Retina (tissue), 1 donor: ENCODE measurements at regions not wholly inside any gene's neighbourhood (a gene's known extent, or its start where the extent isn't known, plus 50 kb on each side); places are given as distances from the start of the nearest gene placed in this dataset.
"Not testable (repeated sequence)": the region's sequence is repeated elsewhere in the genome, so short reads cannot be mapped to it uniquely, and the experiment has no call there.

Source experiments
- DNase-seq: peaks from one replicate; pipeline ENCODE4 v3.0.0-alpha.2; 2016

DNA sequence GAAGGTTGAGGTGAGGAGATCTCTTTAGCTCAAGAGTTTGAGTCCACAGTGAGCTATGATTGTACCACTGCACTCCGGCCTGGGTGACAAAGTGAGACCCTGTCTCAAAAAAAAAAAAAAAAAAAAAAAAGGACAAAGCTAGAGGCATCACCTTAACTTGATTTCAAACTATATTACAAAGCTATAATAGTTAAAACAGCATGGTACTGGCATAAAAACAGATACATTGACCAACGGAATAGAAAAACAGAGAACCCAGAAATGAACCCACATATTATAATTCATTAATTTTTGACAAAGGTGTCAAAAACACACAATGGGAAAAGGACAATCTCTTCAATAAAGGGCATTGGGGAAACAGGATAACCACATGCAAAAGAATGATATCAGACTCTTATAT lies 50.8 kb upstream of the MBOAT1 start:
- no peak for DNase-seq

DNA sequence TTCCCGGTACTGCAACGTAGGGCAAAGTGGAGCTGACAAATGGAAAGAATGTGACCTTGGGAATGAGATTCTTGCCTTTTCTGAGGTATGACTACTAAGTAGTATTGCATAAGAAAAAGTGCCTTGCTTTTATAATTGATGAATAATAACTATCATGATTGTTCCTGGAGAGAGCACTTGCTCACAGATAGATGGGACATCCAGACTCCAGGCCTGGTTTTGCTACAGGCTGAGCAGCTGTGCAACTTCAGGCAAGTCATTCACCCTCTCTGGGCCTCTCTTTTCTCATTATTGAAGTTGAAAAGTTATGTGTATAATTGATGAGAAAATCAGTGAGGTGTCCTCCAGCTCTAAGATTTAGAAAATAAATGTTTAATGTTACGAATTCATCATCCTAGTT lies 53.6 kb upstream of the MBOAT1 start:
- DNase-seq, result no peak

GRCh38 chr6:20266851-20267608 lies 54.8 kb upstream of the MBOAT1 start:
- no peak for DNase-seq

DNA sequence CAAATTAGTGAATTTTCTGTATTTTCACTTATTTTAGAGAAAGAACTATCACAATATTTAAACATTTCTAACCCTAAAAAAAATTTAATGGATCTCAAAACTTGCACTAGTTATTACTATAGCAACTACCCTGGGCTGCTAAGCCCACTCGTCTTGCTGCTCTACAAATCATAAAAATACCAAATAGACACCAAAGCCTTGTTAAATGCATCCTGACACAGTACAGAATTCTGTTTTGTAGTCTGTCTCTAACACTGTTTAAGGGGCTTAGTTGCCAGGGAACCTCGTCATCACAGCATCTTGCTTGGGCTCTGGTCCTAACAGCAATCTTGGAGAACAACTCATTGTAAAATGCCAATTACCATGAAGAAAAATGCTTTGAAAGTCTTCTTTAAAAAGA lies 56.9 kb upstream of the MBOAT1 start:
- no peak for DNase-seq

DNA sequence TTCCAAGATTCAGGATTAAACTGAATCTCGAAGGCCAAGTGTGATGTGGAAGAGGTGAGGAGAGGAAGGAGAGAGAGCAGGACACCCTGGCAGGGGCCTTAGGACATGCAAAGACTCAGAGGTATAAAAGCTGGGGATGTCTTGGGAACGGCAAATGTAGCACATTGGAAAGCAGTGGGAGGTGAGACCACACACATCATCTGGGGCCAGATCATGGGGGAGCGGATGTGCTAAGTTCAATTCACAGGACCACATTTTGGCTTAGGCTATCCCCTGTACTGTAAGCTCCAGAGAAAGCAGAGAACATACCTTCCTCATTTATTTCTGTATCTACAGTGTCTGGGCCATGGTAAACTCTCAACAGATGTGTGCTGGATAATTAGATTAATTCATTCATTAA lies 59.5 kb upstream of the MBOAT1 start:
- no peak for DNase-seq

DNA sequence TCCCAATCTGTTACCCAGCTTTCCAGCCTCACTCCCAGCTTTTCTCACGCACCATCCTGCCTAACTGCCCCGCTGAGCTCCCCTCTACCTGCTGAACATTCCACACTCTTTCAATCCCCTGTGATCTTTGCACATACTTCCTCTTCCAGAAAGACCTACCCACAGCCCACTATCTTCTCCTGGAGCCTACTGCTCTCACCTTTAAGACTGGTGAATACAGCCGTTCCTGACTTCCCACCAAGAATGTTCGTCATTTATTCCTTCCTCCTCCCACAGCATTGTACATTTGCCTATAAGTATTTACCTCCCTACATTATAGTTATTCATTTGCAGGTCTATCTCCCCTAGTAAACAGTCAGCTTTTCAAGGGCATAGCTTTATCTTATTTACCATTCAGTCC lies 61.9 kb upstream of the MBOAT1 start:
- DNase-seq, result no peak

DNA sequence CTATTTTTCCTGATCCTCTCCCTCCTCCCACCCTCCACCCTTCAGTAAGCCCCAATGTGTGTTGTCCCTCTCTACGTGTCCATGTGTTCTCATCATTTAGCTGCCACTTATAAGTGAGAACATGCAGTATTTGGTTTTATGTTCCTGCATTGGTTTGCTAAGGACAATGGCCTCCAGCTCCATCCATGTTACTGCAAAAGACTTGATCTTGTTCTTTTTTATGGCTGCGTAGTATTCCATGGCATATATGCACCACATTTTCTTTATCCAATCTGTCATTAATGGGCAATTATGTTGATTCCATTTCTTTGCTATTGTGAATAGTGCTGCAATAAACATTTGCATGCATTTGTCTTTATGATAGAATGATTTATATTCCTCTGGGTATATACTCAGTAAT lies 63.6 kb upstream of the MBOAT1 start:
- DNase-seq, result not testable (repeated sequence)

DNA sequence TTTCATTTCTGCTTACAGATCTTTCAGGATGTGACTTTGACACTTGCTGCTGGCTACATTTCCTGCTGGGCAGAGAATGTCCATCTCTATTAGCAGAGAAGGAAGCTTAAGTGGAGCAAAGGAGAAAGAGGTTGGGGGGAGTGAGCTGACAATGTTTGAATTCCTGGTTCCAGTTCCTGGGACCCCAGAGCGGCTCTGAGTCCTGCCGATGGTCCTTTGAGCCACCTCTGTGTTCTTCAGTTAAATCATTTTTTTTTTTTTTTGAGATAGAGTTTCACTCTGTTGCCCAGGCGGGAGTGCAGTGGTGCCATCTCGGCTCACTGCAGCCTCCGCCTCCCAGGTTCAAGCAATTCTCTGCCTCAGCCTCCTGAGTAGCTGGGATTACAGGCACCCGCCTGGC lies 65.5 kb upstream of the MBOAT1 start:
- not testable (repeated sequence) for DNase-seq

GRCh38 chr6:20279051-20279450 lies 66.8 kb upstream of the MBOAT1 start:
- no peak for DNase-seq

DNA sequence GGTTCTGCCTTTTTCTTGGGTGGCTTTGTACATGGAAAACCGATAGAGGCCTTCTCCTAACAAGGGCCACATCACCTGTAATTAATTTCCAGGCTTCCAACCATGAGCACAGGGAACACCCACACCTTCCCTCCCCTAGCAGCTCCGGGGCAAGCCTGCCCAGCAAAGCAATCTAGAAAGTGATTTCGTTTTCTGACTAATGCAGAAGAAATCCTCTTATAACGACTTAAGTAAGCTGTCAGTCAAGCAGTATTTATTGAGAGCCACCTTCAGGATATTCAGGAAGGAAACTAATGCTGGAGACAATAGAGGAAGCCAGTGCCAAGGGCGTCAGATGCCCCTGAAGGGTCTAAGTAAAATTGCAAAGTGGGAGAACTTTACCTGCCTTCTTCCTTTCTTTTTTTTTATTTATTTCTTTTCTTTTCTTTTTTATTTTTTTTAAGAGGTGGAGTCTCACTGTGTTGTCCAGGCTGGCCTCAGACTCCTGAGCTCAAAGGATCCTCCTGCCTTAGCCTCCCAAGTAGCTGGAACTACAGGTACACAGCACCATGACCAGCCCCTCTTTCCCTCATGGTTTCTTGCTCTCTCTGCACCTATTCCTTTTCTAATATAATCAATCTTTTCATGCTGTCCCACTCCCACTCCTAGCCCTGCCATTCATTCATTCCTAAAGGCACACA lies 67.5 kb upstream of the MBOAT1 start:
- no peak for DNase-seq

DNA sequence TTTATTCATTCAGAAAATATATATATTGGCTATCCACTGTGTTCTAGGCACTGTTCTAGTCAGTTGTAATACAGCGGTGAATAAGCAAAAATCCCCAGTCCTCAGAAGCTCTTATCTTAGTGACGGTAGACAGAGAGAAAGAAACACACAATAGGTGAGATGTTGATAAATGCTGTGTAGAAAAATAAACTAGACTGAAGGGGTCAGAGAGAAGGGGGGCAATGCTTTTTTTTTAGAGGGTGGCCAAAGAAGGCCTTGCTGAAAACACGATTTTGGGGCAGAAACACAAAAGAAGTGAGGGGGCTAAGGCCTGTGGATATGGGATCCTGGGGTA lies 68.0 kb upstream of the MBOAT1 start:
- no peak for DNase-seq

DNA sequence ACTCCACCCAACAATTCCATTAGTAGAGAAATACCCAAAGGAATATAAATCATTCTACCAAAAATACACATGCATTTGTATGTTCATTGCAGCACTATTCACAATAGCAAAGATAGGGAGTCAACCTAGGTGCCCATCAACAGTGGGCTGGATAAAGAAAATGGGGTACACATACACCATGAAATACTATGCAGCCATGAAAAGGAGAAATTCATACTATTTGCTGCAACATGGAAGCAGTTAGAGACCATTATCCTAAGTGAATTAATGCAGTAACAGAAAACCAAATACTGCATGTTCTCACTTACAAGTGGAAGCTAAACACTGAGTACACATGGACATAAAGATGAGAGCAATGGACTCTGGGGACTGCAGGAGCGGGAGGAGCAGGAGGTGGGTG lies 72.4 kb upstream of the MBOAT1 start:
- DNase-seq, result no peak

DNA sequence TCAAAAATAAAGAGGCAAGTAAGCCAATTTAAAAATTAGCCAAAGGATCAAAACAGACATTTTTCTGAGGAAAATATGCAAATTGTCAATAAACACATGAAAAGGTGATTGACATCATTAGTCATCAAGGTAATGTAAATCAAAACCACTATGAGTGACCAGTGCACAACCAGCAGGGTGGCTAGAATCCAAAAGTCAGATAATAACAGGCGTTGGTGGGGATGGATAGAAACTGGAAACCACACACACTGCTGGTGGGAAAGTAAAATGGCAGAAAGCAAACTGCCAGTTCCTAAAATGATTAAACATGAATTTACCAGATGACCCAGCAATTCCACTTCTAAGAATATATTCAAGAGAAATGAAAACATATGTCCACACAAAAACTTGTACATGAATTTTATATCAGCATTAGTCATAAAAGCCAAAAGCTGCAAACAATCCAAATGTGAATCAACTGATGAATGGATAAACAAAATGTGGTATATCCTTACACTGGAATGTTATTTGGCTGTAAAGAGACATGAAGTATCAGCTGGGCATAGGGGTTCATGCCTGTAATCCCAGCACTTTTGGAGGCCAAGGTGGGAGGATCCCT lies 74.8 kb upstream of the MBOAT1 start:
- DNase-seq, result no peak

DNA sequence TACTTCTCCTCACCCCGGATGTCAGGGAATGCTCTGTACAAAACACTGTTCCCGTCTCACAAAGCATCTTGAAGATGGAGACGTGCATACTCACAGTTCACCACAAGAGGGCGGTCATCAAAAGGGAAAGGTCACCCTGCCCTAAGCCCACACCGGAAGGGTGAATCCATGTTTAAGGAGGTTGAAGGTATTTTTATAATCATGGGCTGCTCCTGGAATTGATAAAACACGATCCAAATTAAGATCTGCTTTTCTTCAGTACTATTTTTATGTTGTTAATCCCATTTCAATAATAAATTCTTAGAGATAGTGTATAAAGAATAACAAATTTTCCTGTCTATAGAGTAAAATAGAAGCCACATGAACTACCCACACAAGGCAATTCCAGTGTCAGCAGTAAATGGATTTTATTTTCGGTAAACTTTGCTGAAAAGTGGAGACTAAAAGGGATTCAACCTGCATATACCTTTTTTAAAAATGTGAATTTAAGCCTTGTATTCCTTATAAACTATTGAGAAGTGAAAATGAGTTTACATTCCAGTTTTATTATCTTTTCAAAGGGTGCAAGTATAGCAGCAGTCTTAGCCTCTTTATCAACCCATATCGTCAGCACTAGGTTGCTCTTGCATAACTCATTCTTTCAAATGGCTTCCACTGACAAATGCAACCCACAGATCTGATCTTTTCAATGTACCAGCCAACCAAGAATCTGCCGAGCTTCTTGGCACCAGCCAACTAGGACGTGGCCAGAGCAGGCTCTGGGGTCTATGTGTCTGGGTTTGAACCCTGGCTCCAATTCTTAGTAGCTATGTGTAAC lies 79.7 kb upstream of the MBOAT1 start:
- DNase-seq, result peak; percentile 77

GRCh38 chr6:20292905-20293304 lies 80.6 kb upstream of the MBOAT1 start:
- no peak for DNase-seq

GRCh38 chr6:20301256-20301655 lies 89.0 kb upstream of the MBOAT1 start:
- no peak for DNase-seq

DNA sequence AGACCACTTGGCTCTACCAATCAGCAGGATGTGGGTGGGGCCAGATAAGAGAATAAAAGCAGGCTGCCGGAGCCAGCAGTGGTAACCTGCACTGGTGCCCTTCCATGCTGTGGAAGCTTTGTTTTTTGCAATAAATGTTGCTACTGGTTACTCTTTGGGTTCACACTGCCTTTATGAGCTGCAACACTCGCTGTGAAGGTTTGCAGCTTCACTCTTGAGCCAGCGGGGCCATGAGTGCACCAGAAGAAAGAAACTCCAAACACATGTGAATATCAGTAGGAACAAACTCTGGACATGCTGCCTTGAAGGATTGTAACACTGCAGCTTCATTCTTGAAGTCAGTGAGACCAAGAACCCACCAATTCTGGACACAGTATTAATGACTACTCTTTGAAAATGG lies 89.9 kb upstream of the MBOAT1 start:
- DNase-seq, result no peak

DNA sequence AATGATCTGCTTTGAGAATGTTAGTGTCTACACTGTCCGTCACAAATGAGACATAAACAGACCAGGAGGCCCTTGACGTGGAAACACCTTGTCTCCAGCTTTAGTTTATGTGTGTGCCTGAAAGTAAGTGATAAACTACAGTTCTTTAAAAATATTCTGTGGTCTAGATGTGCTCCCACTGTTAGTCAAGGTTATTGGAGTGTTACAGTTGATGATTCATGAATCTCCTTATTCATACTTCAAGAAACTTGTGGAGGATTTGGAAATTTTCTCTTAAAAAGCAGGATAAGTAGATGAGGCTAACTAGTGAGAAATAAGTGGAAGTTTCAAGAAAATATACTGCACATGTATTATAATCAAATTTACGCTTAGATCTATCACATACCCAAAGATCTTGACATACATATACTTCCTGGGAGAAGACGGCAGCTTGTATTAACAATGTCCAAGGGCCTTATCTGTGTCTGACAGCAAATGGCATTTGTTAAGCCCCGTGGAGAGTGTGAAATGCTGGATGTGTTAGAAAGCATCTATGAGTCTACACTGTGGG lies 90.5 kb upstream of the MBOAT1 start:
- DNase-seq, result no peak

GRCh38 chr6:20306491-20306890 lies 94.2 kb upstream of the MBOAT1 start:
- DNase-seq, result no peak

- no peak for DNase-seq
Observed at GRCh38 chr6:20309186-20309585, 92.5 kb upstream of the E2F3 start.

DNA sequence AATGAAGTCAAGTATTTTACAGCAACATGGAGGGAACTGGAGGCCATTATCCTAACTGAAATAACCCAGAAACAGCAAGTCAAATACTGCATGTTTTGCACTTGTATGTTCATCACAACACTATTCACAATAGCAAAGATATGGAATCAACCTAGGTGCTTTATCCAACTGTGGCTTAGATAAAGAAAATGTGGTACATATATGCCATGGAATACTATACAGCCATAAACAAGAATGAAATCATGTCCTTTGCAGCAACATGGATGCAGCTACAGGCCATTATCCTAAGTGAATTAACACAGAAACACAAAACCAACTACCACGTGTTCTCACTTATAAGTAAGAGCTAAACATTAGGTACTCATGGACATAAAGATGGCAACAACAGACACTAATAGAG lies 91.5 kb upstream of the E2F3 start:
- DNase-seq, result no peak

GRCh38 chr6:20312606-20313005 lies 89.1 kb upstream of the E2F3 start:
- DNase-seq, result no peak

DNA sequence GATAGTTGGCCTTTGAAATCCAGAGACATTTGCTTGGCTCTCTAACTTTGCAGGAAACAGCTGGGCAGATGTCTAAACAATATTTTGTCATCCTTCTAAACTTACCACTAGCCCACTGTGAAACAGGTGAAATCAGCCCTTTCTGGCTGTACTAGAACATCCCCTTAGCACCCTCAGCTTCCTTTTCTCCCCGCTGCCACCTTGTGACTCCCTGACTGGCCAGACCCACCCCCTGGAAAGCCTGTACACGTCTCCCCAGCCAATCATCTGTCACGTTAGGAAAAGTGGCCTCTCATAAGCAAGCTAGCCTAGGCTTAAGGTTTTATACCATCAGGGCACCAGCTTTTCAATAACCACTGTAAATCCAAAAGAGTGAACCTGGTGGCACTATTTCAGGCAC lies 88.6 kb upstream of the E2F3 start:
- DNase-seq, result no peak
